Prostate gland (tissue), 2 donors: ENCODE measurements at regions not wholly inside any gene's neighbourhood (a gene's known extent, or its start where the extent isn't known, plus 50 kb on each side); places are given as distances from the start of the nearest gene placed in this dataset.

Source experiments
- DNase-seq: peaks from one replicate; pipeline ENCODE4 v3.0.0-alpha.2; 2019; ENCODE audit warnings: low spot score
- H3K27ac ChIP-seq, 2 donors: fragments of 200-600 bp; sonication (generic); 2 replicates each; pipeline ENCODE4 v1.5.1; 2017 to 2019
- H3K27me3 ChIP-seq: fragments of 200-600 bp; sonication (generic); replicated peaks from 2 replicates; pipeline ENCODE4 v1.5.1; 2019; ENCODE audit not compliant: insufficient read depth
- H3K36me3 ChIP-seq, 2 donors: fragments of 200-600 bp; sonication (generic); 1 replicate in 1 of 2; 2 replicates in 1 of 2; pipeline versions ENCODE4 v1.5.1 to v1.8.1; 2017 to 2019
- H3K4me1 ChIP-seq: fragments of 200-600 bp; sonication (generic); replicated peaks from 2 replicates; pipeline ENCODE4 v1.5.1; 2019
- H3K4me3 ChIP-seq, 2 donors: fragments of 200-600 bp; sonication (generic); 2 replicates each; pipeline ENCODE4 v1.5.1; 2017 to 2019
- H3K9me3 ChIP-seq: fragments of 200-600 bp; sonication (generic); 2 replicates; pipeline ENCODE4 v1.5.1; 2017
- CTCF ChIP-seq, 4 experiments: fragments of 200-600 bp in 2 of 4; fragments of 450-650 bp in 2 of 4; sonication (generic) in 2 of 4; IDR thresholded peaks; 1 replicate in 3 of 4; 2 replicates in 1 of 4; pipeline ENCODE4 v1.5.1; 2016 to 2019; ENCODE audit warnings: antibody characterized with exemption in 4 of 4, mild to moderate bottlenecking in 2 of 4, moderate library complexity in 2 of 4
- POLR2A ChIP-seq: fragments of 450-650 bp; IDR thresholded peaks from one replicate; pipeline ENCODE4 v1.6.1; 2016; ENCODE audit warnings: antibody characterized with exemption, mild to moderate bottlenecking
- POLR2AphosphoS5 ChIP-seq: sonication (generic); formaldehyde crosslinking; IDR thresholded peaks from one replicate; pipeline ENCODE4 v1.6.1; 2017; ENCODE audit warnings: antibody characterized with exemption
- WGBS: methylation state at CpG from one replicate; pipeline ENCODE4 v1.1.5; 2018; 5-methylcytosine and 5-hydroxymethylcytosine counted together
- intact Hi-C: fragments of 100-400 bp; cut with DNase I; formaldehyde crosslinking; loops from one replicate; pipeline ENCODE4 v1.14.2; 2022

DNA sequence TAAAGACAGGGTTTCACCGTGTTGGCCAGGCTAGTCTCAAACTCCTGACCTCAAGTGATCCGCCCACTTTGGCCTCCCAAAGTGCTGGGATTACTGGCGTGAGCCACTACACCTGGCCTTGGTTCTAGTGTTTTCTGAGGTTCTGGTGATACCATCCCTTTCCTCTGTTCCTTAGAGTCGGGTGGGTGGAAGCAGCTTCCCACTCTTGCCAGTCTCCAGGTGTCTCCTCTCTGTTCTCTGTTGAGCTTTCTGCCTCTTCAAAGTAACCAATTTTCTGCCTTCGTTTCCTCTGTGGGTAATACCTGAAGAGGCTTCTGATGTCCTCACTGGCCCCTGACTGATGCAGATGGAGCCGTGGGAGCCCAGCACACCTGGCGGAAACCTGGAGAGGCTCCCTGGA, 53.4 kb upstream of the LHX5 start:
- Histone ChIP-seq H3K27me3 (peaks cover 17% of the 10 kb centered on the region), H3K4me1 (no peaks in the 10 kb centered on the region), H3K4me3 (no peak overlapping the region), H3K27ac (no peak overlapping the region), H3K36me3 (no peaks in the 10 kb centered on the region), H3K9me3 (no peaks in the 10 kb centered on the region)
- WGBS = 73% methylated on average over 7 of the region's 7 CpGs
- intact Hi-C loops = no loop called here
- TF ChIP-seq POLR2AphosphoS5 (no peak), POLR2A (no peak), CTCF (IDR thresholded peaks at IDR 0.05) (no peak)
- no peak for DNase-seq

GRCh38 chr12:113524495-113524894, 52.8 kb upstream of the LHX5 start:
- Histone ChIP-seq H3K4me3 (no peak overlapping the region), H3K27ac (no peak overlapping the region)

DNA sequence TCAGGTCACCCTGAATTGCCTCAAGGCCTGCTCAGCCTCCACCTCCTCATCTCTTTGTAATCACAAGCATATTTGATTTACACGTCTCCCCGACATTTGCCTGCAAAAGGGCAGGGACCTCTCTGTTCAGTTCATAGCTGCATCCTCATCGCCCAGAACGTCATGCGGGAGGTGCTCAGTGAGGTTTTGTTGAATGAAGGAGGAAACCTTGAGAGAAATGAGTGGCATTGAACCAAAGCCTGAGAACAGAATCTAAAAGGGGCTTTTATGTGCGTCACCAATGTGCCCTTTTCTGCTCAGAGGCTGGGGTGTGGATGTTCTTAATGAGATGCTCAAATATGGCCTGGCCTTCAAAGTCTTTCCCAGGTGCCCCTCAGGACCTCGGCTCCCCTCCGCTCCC, 50.0 kb upstream of the LHX5 start:
- peaks cover 27% of the 10 kb centered on the region for H3K27me3 ChIP-seq
- no peaks in the 10 kb centered on the region for H3K4me1 ChIP-seq
- no peak overlapping the region for H3K27ac ChIP-seq
- 58% methylated on average over 8 of the region's 8 CpGs for WGBS
- intact Hi-C loops = no loop called here
- no peak for DNase-seq
- H3K4me3 ChIP-seq = no peak overlapping the region
- no peaks in the 10 kb centered on the region for H3K9me3 ChIP-seq
- TF ChIP-seq POLR2AphosphoS5 = no peak
- no peak for TF ChIP-seq POLR2A
- TF ChIP-seq CTCF (IDR thresholded peaks at IDR 0.05) = no peak
- no peaks in the 10 kb centered on the region for H3K36me3 ChIP-seq

More at GRCh38 chr12:113524495-113524894, 52.8 kb upstream of the LHX5 start:
- no peak for DNase-seq
- intact Hi-C loops = no loop called here
- 62% methylated on average over 5 of the region's 5 CpGs for WGBS
- no peak for TF ChIP-seq POLR2A
- no peak for TF ChIP-seq POLR2AphosphoS5
- TF ChIP-seq CTCF (IDR thresholded peaks at IDR 0.05) = no peak
- H3K27me3 ChIP-seq = peaks cover 19% of the 10 kb centered on the region
- H3K4me1 ChIP-seq = no peaks in the 10 kb centered on the region
- no peaks in the 10 kb centered on the region for H3K36me3 ChIP-seq
- no peaks in the 10 kb centered on the region for H3K9me3 ChIP-seq
